ENCODE measurements at regions not wholly inside any gene's neighbourhood (a gene's known extent, or its start where the extent isn't known, plus 50 kb on each side); places are given as distances from the start of the nearest gene placed in this dataset.

DNA sequence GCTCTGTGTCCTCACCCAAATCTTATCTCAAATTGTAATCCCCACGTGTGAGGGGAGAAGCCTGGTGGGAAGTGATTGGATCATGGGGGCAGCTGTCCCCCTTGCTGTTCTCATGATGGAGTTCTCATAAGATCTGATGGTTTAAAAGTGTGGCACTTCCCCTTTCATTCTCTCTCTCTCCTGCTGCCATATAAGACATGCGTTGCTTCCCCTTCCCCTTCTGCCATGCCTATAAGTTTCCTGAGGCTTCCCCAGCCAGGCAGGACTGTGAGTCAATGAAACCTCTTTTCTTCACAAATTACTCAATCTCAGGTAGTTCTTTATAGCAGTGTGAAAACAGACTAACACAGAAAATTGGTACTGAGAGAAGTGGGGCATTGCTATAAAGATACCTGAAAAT is 107.7 kb downstream of the DMAC1 start:
- no peak overlapping the region for H2AFZ ChIP-seq (ENCODE audit: control insufficient read depth, low read length)
- H3K79me2 ChIP-seq (ENCODE audit: control insufficient read depth, insufficient read depth, low read length) = no peaks in the 10 kb centered on the region
- no peaks in the 10 kb centered on the region for H3K9me3 ChIP-seq (ENCODE audit: control insufficient read depth, low read depth, low read length)
- no peak for TF ChIP-seq EZH2 (IDR thresholded peaks at IDR 0.05; ENCODE audit: low read length)
- H3K4me2 ChIP-seq (ENCODE audit: control insufficient read depth, extremely low read depth, insufficient read depth, low read depth, low read length) = no peak overlapping the region
- no peak overlapping the region for H3K4me3 ChIP-seq (ENCODE audit: control insufficient read depth in 2 of 3, extremely low read depth in 1 of 3, insufficient read depth in 2 of 3, low read depth in 1 of 3, low read length in 3 of 3)
- no peaks in the 10 kb centered on the region for H4K20me1 ChIP-seq (ENCODE audit: control insufficient read depth, extremely low read depth, insufficient read depth, low read length)
- H3K36me3 ChIP-seq (ENCODE audit: control insufficient read depth in 2 of 2, extremely low read depth in 1 of 2, insufficient read depth in 2 of 2, low read length in 2 of 2) = no peaks in the 10 kb centered on the region
- FAIRE-seq = no peak
- H3K27ac ChIP-seq (ENCODE audit: control insufficient read depth, insufficient read depth, low read length) = no peak overlapping the region
- no peaks in the 10 kb centered on the region for H3K4me1 ChIP-seq (ENCODE audit: control insufficient read depth, extremely low read depth, insufficient read depth, low read length)
- no peaks in the 10 kb centered on the region for H3K27me3 ChIP-seq (ENCODE audit: control insufficient read depth, extremely low read depth, insufficient read depth, low read length)
- DNase-seq (ENCODE audit: low read depth, low spot score) = no peak
- dilution Hi-C loops (cut with MboI; ENCODE audit: extremely low pct_ligation_motif_present, low sequenced_read_pairs) = no loop called here
- H3K9me1 ChIP-seq (ENCODE audit: control insufficient read depth, extremely low read depth, insufficient read depth, low read length) = no peaks in the 10 kb centered on the region
- no peak overlapping the region for H3K9ac ChIP-seq (ENCODE audit: control insufficient read depth, extremely low read depth, insufficient read depth, low read length)

DNA sequence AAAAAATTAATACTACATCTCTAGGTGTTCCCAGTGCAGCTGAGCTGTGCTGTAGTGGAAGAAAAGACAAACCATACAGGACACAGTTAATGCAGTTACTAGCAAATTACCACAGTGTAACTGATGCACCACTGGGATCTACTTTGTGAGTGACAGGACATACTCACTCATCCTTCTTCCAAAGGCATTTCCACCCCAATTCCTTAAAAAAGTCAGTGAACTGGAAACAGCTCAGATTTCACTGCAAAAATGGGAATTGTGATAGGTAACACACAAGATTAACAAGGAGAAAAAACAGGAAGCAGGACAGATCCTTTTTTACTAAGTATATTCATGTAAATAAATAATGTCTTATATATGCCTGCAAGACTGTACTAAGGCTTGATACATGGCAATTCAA is 109.6 kb downstream of the DMAC1 start:
- no peaks in the 10 kb centered on the region for H3K27me3 ChIP-seq (ENCODE audit: control insufficient read depth, extremely low read depth, insufficient read depth, low read length)
- FAIRE-seq (no peak), DNase-seq (ENCODE audit: low read depth, low spot score) (no peak)
- no peaks in the 10 kb centered on the region for H3K9me3 ChIP-seq (ENCODE audit: control insufficient read depth, low read depth, low read length)
- H3K27ac ChIP-seq (ENCODE audit: control insufficient read depth, insufficient read depth, low read length) = no peak overlapping the region
- no peaks in the 10 kb centered on the region for H3K36me3 ChIP-seq (ENCODE audit: control insufficient read depth in 2 of 2, extremely low read depth in 1 of 2, insufficient read depth in 2 of 2, low read length in 2 of 2)
- H3K9me1 ChIP-seq (ENCODE audit: control insufficient read depth, extremely low read depth, insufficient read depth, low read length) = no peaks in the 10 kb centered on the region
- TF ChIP-seq EZH2 (IDR thresholded peaks at IDR 0.05; ENCODE audit: low read length) = no peak
- TF ChIP-seq, protein P1, sequence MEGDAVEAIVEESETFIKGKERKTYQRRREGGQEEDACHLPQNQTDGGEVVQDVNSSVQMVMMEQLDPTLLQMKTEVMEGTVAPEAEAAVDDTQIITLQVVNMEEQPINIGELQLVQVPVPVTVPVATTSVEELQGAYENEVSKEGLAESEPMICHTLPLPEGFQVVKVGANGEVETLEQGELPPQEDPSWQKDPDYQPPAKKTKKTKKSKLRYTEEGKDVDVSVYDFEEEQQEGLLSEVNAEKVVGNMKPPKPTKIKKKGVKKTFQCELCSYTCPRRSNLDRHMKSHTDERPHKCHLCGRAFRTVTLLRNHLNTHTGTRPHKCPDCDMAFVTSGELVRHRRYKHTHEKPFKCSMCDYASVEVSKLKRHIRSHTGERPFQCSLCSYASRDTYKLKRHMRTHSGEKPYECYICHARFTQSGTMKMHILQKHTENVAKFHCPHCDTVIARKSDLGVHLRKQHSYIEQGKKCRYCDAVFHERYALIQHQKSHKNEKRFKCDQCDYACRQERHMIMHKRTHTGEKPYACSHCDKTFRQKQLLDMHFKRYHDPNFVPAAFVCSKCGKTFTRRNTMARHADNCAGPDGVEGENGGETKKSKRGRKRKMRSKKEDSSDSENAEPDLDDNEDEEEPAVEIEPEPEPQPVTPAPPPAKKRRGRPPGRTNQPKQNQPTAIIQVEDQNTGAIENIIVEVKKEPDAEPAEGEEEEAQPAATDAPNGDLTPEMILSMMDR (optimal IDR thresholded peaks at IDR 0.05 in 1 of 3, IDR thresholded peaks at IDR 0.05 in 1 of 3, conservative IDR thresholded peaks at IDR 0.05 in 1 of 3; ENCODE audit: extremely low read depth in 1 of 3, insufficient read depth in 2 of 3, low read length in 3 of 3) = no peak
- H3K4me3 ChIP-seq (ENCODE audit: control insufficient read depth in 2 of 3, extremely low read depth in 1 of 3, insufficient read depth in 2 of 3, low read depth in 1 of 3, low read length in 3 of 3) = no peak overlapping the region
- no peaks in the 10 kb centered on the region for H4K20me1 ChIP-seq (ENCODE audit: control insufficient read depth, extremely low read depth, insufficient read depth, low read length)
- H3K4me2 ChIP-seq (ENCODE audit: control insufficient read depth, extremely low read depth, insufficient read depth, low read depth, low read length) = no peak overlapping the region
- H3K79me2 ChIP-seq (ENCODE audit: control insufficient read depth, insufficient read depth, low read length) = no peaks in the 10 kb centered on the region
- no peaks in the 10 kb centered on the region for H3K4me1 ChIP-seq (ENCODE audit: control insufficient read depth, extremely low read depth, insufficient read depth, low read length)
- no peak overlapping the region for H3K9ac ChIP-seq (ENCODE audit: control insufficient read depth, extremely low read depth, insufficient read depth, low read length)
- dilution Hi-C loops (cut with MboI; ENCODE audit: extremely low pct_ligation_motif_present, low sequenced_read_pairs) = no loop called here
- no peak overlapping the region for H2AFZ ChIP-seq (ENCODE audit: control insufficient read depth, low read length)

DNA sequence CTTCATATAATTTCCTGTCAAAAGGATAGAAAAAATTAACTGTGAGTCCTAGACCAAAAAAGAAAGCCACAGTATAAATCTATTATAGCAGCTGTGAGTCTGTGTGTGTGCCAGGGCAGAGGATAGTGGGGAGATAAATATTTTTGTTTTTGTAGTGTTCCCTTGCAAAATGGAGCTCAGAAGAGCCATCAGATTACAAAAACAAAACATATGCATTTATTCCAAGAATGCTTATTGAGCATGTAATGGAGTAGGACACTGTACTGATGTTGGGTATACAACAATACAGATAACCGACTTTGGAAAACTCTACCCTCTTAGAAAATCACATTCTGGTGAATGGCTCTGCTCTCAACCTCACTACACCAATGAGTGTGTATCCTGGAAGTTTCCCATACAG is 111.0 kb downstream of the DMAC1 start:
- no peak overlapping the region for H3K9ac ChIP-seq (ENCODE audit: control insufficient read depth, extremely low read depth, insufficient read depth, low read length)
- no peak overlapping the region for H3K27ac ChIP-seq (ENCODE audit: control insufficient read depth, insufficient read depth, low read length)
- no peaks in the 10 kb centered on the region for H3K9me3 ChIP-seq (ENCODE audit: control insufficient read depth, low read depth, low read length)
- no peak overlapping the region for H2AFZ ChIP-seq (ENCODE audit: control insufficient read depth, low read length)
- TF ChIP-seq EZH2 (IDR thresholded peaks at IDR 0.05; ENCODE audit: low read length) = no peak
- TF ChIP-seq, protein P1 (optimal IDR thresholded peaks at IDR 0.05 in 1 of 3, IDR thresholded peaks at IDR 0.05 in 1 of 3, conservative IDR thresholded peaks at IDR 0.05 in 1 of 3; ENCODE audit: extremely low read depth in 1 of 3, insufficient read depth in 2 of 3, low read length in 3 of 3) = no peak
- H4K20me1 ChIP-seq (ENCODE audit: control insufficient read depth, extremely low read depth, insufficient read depth, low read length) = no peaks in the 10 kb centered on the region
- no peak overlapping the region for H3K4me2 ChIP-seq (ENCODE audit: control insufficient read depth, extremely low read depth, insufficient read depth, low read depth, low read length)
- FAIRE-seq = no peak
- H3K79me2 ChIP-seq (ENCODE audit: control insufficient read depth, insufficient read depth, low read length) = no peaks in the 10 kb centered on the region
- H3K36me3 ChIP-seq (ENCODE audit: control insufficient read depth in 2 of 2, extremely low read depth in 1 of 2, insufficient read depth in 2 of 2, low read length in 2 of 2) = no peaks in the 10 kb centered on the region
- no peaks in the 10 kb centered on the region for H3K9me1 ChIP-seq (ENCODE audit: control insufficient read depth, extremely low read depth, insufficient read depth, low read length)
- H3K4me3 ChIP-seq (ENCODE audit: control insufficient read depth in 2 of 3, extremely low read depth in 1 of 3, insufficient read depth in 2 of 3, low read depth in 1 of 3, low read length in 3 of 3) = no peak overlapping the region
- no peak for DNase-seq (ENCODE audit: low read depth, low spot score)
- H3K4me1 ChIP-seq (ENCODE audit: control insufficient read depth, extremely low read depth, insufficient read depth, low read length) = no peaks in the 10 kb centered on the region
- dilution Hi-C loops (cut with MboI; ENCODE audit: extremely low pct_ligation_motif_present, low sequenced_read_pairs) = no loop called here
- H3K27me3 ChIP-seq (ENCODE audit: control insufficient read depth, extremely low read depth, insufficient read depth, low read length) = no peaks in the 10 kb centered on the region

Data from keratinocyte (primary cell).